Activated CD4-positive, alpha-beta T cell treated with anti-CD3 and anti-CD28 coated beads, Interleukin-2, amount 10 ng/mL, durations not matched to agents 7 days and 5 days (primary cell): ENCODE measurements at regions not wholly inside any gene's neighbourhood (a gene's known extent, or its start where the extent isn't known, plus 50 kb on each side); places are given as distances from the start of the nearest gene placed in this dataset.
"Not testable (repeated sequence)": the region's sequence is repeated elsewhere in the genome, so short reads cannot be mapped to it uniquely, and the experiment has no call there.

ENCODE experiments used
- CTCF ChIA-PET: fragments of 350-600 bp; sonication (Branson Sonifier 250); formaldehyde crosslinking; loops from one replicate; lab custom pipeline; 2021; ENCODE audit warnings: antibody characterized with exemption; lab: Charles Lee
- POLR2A ChIA-PET: fragments of 350-600 bp; sonication (Branson Sonifier 250); formaldehyde crosslinking; loops from one replicate; lab custom pipeline; 2021; ENCODE audit warnings: antibody characterized with exemption; lab: Charles Lee
- DNase-seq: peaks from one replicate; pipeline ENCODE4 v3.0.0-alpha.2; 2020
- H3K27ac Mint-ChIP-seq: one replicate; pipeline ENCODE4 v1.8.0; 2021; ENCODE audit warnings: mild to moderate bottlenecking, moderate library complexity, mixed read lengths
- H3K27me3 Mint-ChIP-seq: one replicate; pipeline ENCODE4 v1.8.0; 2021; ENCODE audit warnings: mixed read lengths
- H3K36me3 Mint-ChIP-seq: one replicate; pipeline ENCODE4 v1.8.0; 2021; ENCODE audit warnings: low read depth, mixed read lengths
- H3K4me1 Mint-ChIP-seq: one replicate; pipeline ENCODE4 v1.8.0; 2021; ENCODE audit warnings: mixed read lengths
- H3K4me3 Mint-ChIP-seq: one replicate; pipeline ENCODE4 v1.8.0; 2021; ENCODE audit warnings: mild to moderate bottlenecking, moderate library complexity, mixed read lengths
- H3K9me3 Mint-ChIP-seq: one replicate; pipeline ENCODE4 v1.8.0; 2021; ENCODE audit warnings: mixed read lengths

DNA sequence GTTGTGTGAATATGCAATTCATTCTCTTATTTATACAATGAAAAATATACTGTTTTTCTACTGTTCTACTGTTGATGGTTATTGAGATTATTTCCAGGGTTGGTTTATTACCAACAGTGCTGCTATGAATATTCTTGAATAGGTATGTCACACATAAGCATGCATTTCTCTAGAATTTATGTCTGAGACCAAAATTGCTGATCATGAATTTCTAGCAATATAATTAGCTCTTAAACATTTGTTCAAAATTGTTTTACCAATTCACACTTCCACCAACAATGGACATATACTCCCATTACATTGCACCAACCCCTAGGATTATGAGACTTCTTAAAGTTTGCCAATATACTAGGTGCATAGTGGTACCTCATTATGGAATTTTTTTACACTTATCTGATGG, 164.1 kb upstream of the KCNQ5 start:
- Mint-ChIP-seq H3K27ac (no peak overlapping the region), H3K4me1 (no peaks in the 10 kb centered on the region), H3K4me3 (no peak overlapping the region), H3K36me3 (no peaks in the 10 kb centered on the region), H3K9me3 (no peaks in the 10 kb centered on the region), H3K27me3 (no peaks in the 10 kb centered on the region)
- ChIA-PET POLR2A (no interaction called here), CTCF (no interaction called here)
- no peak for DNase-seq

GRCh38 chr6:72458521-72458920, 163.3 kb upstream of the KCNQ5 start:
- DNase-seq, result no peak
- Mint-ChIP-seq H3K27me3 (no peaks in the 10 kb centered on the region), H3K9me3 (no peaks in the 10 kb centered on the region), H3K4me1 (no peaks in the 10 kb centered on the region), H3K4me3 (no peak overlapping the region), H3K36me3 (no peaks in the 10 kb centered on the region), H3K27ac (no peak overlapping the region)
- POLR2A ChIA-PET, result no interaction called here
- CTCF ChIA-PET, result no interaction called here

DNA sequence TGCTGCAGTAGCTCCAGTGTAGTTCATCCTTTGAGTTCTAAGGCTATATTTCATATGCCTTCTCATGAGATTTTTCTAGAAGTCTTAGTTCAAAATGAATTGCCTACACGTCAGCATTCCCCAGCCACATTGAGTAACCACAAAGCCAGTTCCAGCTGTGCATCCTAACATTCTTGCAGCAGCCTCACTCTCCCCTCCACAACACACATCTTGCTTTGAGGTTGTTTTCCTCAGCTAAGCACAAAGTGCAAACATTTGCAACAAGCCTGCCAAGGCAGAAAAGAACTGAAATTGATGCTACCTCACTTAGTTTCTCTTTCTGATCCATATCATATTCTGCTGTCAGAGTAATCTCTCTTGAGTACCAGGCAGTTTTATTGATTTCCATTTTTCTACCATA, 160.7 kb upstream of the KCNQ5 start:
- DNase-seq, result no peak
- no peaks in the 10 kb centered on the region for H3K4me1 Mint-ChIP-seq
- H3K27ac Mint-ChIP-seq, result no peak overlapping the region
- POLR2A ChIA-PET, result no interaction called here
- no peaks in the 10 kb centered on the region for H3K36me3 Mint-ChIP-seq
- CTCF ChIA-PET, result no interaction called here
- no peaks in the 10 kb centered on the region for H3K9me3 Mint-ChIP-seq
- no peak overlapping the region for H3K4me3 Mint-ChIP-seq
- H3K27me3 Mint-ChIP-seq, result no peaks in the 10 kb centered on the region

GRCh38 chr6:72464246-72464645, 157.6 kb upstream of the KCNQ5 start:
- no peaks in the 10 kb centered on the region for H3K4me1 Mint-ChIP-seq
- POLR2A ChIA-PET, result no interaction called here

DNA sequence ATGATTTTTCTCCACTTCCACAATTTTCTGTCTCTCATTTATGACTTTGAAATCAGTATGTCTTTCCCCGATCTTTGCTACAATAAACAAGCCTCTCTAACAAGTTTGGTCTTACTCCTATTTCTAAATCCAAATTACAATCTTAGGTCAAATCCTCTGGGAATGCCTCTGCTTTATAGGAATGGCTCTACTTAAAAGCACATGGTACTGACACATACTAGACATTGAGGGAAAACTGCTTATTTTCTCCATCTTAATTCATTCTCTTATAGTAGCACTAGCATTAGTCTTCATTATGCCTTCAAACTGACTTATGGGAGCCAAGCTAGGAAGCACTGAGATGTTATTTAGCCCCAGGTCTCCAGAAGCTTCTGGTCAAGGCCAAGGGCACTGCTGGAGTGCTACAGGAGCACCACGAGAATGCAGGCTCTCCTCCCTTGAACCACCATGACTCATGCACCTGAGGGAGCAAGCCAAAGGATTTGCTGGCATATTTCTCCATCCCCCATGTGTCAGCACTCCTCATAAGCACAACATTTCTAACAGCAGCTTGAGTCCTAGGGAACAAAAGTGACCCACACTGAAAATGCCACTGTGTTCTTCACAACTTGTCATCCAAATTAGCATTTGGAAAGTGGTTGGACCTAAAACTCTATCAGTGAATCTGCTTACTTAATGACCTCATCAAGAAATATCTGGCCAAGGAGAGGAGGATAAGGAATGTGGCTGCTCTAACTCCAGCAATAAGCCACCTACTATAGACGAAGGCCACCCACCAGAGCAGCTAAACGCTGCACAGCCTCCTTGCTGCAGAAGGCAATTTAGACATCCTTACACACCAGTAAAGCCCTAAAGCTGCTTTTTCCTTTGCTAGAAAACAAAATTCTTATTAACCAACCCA, 156.8 kb upstream of the KCNQ5 start:
- DNase-seq, result no peak
- Mint-ChIP-seq H3K36me3 (no peaks in the 10 kb centered on the region), H3K9me3 (no peaks in the 10 kb centered on the region), H3K27me3 (peaks cover 2% of the 10 kb centered on the region), H3K4me1 (no peaks in the 10 kb centered on the region), H3K4me3 (no peak overlapping the region), H3K27ac (no peak overlapping the region)
- CTCF ChIA-PET, result no interaction called here
- POLR2A ChIA-PET, result no interaction called here

More at GRCh38 chr6:72464246-72464645, 157.6 kb upstream of the KCNQ5 start:
- H3K9me3 Mint-ChIP-seq, result no peaks in the 10 kb centered on the region
- no peak overlapping the region for H3K27ac Mint-ChIP-seq
- no peak for DNase-seq
- CTCF ChIA-PET, result no interaction called here
- H3K27me3 Mint-ChIP-seq, result peaks cover 2% of the 10 kb centered on the region
- H3K4me3 Mint-ChIP-seq, result no peak overlapping the region
- H3K36me3 Mint-ChIP-seq, result no peaks in the 10 kb centered on the region

DNA sequence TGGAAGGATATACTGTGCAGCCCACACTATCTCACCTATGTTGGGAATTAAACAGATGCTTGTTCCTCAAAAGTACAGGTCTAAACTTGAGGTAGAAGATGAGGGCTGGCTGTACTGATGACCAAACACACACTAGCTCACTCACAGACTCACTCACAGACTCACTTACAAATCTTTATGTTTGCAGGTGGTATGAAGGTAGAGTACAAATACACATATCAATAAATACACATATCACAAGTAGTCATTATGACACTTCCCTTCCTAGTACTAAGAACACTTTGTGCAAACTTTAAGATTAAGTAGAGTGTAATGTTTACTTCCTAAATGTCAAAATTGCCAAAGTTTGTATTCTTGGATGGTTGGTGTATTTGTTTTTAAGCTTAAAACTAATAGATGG, 155.4 kb upstream of the KCNQ5 start:
- no peak overlapping the region for H3K27ac Mint-ChIP-seq
- no peak overlapping the region for H3K4me3 Mint-ChIP-seq
- DNase-seq, result no peak
- ChIA-PET POLR2A (no interaction called here), CTCF (no interaction called here)
- no peaks in the 10 kb centered on the region for H3K9me3 Mint-ChIP-seq
- no peaks in the 10 kb centered on the region for H3K4me1 Mint-ChIP-seq
- peaks cover 2% of the 10 kb centered on the region for H3K27me3 Mint-ChIP-seq
- H3K36me3 Mint-ChIP-seq, result no peaks in the 10 kb centered on the region

DNA sequence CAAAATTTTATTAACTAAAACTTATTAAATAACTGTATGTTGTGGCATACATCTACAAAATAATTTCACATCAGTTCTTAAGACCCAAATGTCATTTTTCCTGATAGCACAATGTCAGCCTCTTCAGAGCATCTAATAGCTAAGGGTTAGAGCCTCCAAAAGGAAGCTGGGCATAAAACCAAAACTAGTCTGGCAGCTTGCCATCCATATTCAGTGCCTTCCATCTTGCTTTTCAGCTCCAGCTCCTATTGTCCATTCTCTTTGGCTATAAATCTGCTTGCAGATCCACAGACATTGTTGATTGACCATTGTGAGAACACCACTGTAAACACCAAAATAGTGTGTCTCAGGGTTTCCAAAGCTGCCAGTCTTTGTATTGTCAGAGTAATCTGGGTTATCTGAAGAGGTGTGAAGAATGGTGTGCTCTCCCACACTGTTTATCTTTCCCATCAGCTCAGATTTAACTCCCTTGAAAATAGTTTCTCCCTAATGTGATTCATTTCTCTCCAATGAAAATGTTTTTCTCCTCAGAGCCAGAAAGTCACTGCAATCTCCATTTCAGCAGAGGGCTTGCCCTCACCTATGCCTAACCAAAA, 154.8 kb upstream of the KCNQ5 start:
- H3K4me3 Mint-ChIP-seq, result no peak overlapping the region
- CTCF ChIA-PET, result no interaction called here
- no peak for DNase-seq
- no peaks in the 10 kb centered on the region for H3K36me3 Mint-ChIP-seq
- no peaks in the 10 kb centered on the region for H3K9me3 Mint-ChIP-seq
- no peaks in the 10 kb centered on the region for H3K4me1 Mint-ChIP-seq
- POLR2A ChIA-PET, result no interaction called here
- peaks cover 2% of the 10 kb centered on the region for H3K27me3 Mint-ChIP-seq
- no peak overlapping the region for H3K27ac Mint-ChIP-seq

- DNase-seq, CTCF ChIA-PET, H3K36me3 Mint-ChIP-seq, H3K9me3 Mint-ChIP-seq, H3K27ac Mint-ChIP-seq, H3K27me3 Mint-ChIP-seq, H3K4me1 Mint-ChIP-seq, POLR2A ChIA-PET, H3K4me3 Mint-ChIP-seq: not testable (repeated sequence)
These were observed 152.4 kb upstream of the KCNQ5 start for GRCh38 chr6:72469406-72469983.

- no peaks in the 10 kb centered on the region for H3K36me3 Mint-ChIP-seq
- no peak overlapping the region for H3K4me3 Mint-ChIP-seq
- ChIA-PET POLR2A (no interaction called here), CTCF (no interaction called here)
- DNase-seq, result no peak
- H3K27me3 Mint-ChIP-seq, result no peaks in the 10 kb centered on the region
- no peaks in the 10 kb centered on the region for H3K4me1 Mint-ChIP-seq
- H3K27ac Mint-ChIP-seq, result no peak overlapping the region
- H3K9me3 Mint-ChIP-seq, result no peaks in the 10 kb centered on the region
These were observed 145.8 kb upstream of the KCNQ5 start for GRCh38 chr6:72476051-72476450.

- H3K36me3 Mint-ChIP-seq, result no peaks in the 10 kb centered on the region
- CTCF ChIA-PET, result no interaction called here
- no peak overlapping the region for H3K27ac Mint-ChIP-seq
- DNase-seq, result no peak
- no peaks in the 10 kb centered on the region for H3K27me3 Mint-ChIP-seq
- H3K4me1 Mint-ChIP-seq, result no peaks in the 10 kb centered on the region
- H3K9me3 Mint-ChIP-seq, result no peaks in the 10 kb centered on the region
- POLR2A ChIA-PET, result no interaction called here
- H3K4me3 Mint-ChIP-seq, result no peak overlapping the region
These were observed 145.2 kb upstream of the KCNQ5 start for GRCh38 chr6:72476646-72477045.

DNA sequence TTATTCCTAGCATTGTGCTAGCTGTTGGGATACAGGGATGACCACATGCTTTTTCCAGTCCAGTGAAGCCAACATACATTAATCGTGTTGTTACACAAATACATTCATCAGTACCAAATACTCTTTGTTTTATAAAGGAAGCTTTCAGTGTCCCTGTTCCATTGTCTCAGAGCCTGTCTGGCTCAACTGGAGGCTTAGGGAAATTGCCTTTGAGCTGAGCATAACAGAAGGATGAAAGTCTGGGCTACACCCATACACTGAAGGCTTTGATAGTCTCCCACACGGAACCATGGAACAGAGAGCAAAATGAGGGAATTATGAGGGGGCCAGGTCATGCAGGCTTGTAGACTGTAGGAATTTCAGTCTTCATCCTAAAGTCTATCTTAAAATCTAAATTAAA, 126.4 kb upstream of the KCNQ5 start:
- H3K4me3 Mint-ChIP-seq, result no peak overlapping the region
- ChIA-PET POLR2A (no interaction called here), CTCF (no interaction called here)

GRCh38 chr6:72497186-72497585, 124.7 kb upstream of the KCNQ5 start:
- Mint-ChIP-seq H3K9me3 (no peaks in the 10 kb centered on the region), H3K36me3 (no peaks in the 10 kb centered on the region), H3K27me3 (peaks cover 1% of the 10 kb centered on the region), H3K4me3 (no peak overlapping the region), H3K27ac (no peak overlapping the region), H3K4me1 (no peaks in the 10 kb centered on the region)
- no peak for DNase-seq
- ChIA-PET POLR2A (no interaction called here), CTCF (no interaction called here)

More for the DNA sequence above, 126.4 kb upstream of the KCNQ5 start:
- H3K36me3 Mint-ChIP-seq, result no peaks in the 10 kb centered on the region
- no peak for DNase-seq
- no peaks in the 10 kb centered on the region for H3K4me1 Mint-ChIP-seq
- peaks cover 1% of the 10 kb centered on the region for H3K27me3 Mint-ChIP-seq
- no peak overlapping the region for H3K27ac Mint-ChIP-seq
- no peaks in the 10 kb centered on the region for H3K9me3 Mint-ChIP-seq

DNA sequence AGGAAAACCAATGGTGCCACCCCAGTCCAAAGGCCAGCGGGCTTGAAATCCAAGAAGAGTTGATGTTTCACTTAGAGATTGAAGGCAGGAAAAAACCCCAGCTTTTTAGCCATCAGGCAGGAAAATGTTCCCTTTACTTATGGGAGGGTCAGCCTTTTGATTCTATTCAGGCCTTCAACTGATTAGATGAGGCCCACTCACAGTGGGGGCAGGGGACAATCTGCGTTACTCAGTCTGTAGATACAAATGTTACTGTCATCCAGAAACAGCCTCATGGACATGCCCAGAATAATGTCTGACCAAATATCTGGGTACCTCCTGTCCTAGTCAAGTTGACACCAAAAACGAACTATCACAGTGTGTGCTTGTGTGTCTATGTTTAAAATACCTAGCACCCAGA, 121.2 kb upstream of the KCNQ5 start:
- POLR2A ChIA-PET, result no interaction called here
- CTCF ChIA-PET, result no interaction called here
- Mint-ChIP-seq H3K4me1 (no peaks in the 10 kb centered on the region), H3K4me3 (no peak overlapping the region), H3K27me3 (peaks cover 4% of the 10 kb centered on the region), H3K9me3 (no peaks in the 10 kb centered on the region), H3K36me3 (no peaks in the 10 kb centered on the region), H3K27ac (no peak overlapping the region)
- no peak for DNase-seq
